HCT116 (cell line): ENCODE measurements at regions not wholly inside any gene's neighbourhood (a gene's known extent, or its start where the extent isn't known, plus 50 kb on each side); places are given as distances from the start of the nearest gene placed in this dataset.

ENCODE experiments used
- ATAC-seq: fragments of 200-7000 bp; cut with Tn5 transposase; 2 replicates; pipeline ENCODE4 v1.9.1; 2020; ENCODE audit warnings: mild to moderate bottlenecking, moderate library complexity
- BruUV-seq: library from RNA; stranded (reverse); fragments of 400-500 nt; replicated peaks from 2 replicates; lab custom pipeline; 2021; lab: Mats Ljungman, UMichigan
- CTCF ChIA-PET: fragments of 300-600 bp; sonication (Branson Sonifier 250); formaldehyde crosslinking; loops from one replicate; lab custom pipeline; 2021; ENCODE audit warnings: antibody characterized with exemption; lab: Charles Lee
- POLR2A ChIA-PET: fragments of 300-600, 350-600 bp; sonication (Branson Sonifier 250); formaldehyde crosslinking; loops from one replicate; lab custom pipeline; 2021; ENCODE audit warnings: antibody characterized with exemption; lab: Charles Lee
- RAD21 ChIA-PET, 2 experiments: fragments of 300-600 bp; sonication (Branson Sonifier 250); formaldehyde crosslinking; loops; one replicate each; lab custom pipeline; 2023; ENCODE audit warnings: low total read pairs in 2 of 2; ENCODE audit not compliant: uncharacterized antibody in 2 of 2, unreplicated experiment in 2 of 2, low non-redundant PET in 1 of 2; lab: Charles Lee
- DNase-seq: peaks from one replicate; pipeline ENCODE4 v3.0.0-alpha.2; 2010; ENCODE audit warnings: low read depth, low spot score
- H2AFZ ChIP-seq: fragments of 200-600 bp; shearing (Covaris generic), sonication (generic); 2 replicates; pipeline ENCODE4 v1.6.1; 2017; ENCODE audit warnings: low read depth, mixed run types, mixed read lengths, antibody characterized with exemption, low read length; ENCODE audit not compliant: poor library complexity, severe bottlenecking
- H3K27ac ChIP-seq: 2 replicates; pipeline ENCODE4 v1.5.1; 2012; ENCODE audit warnings: low read depth, low read length
- H3K27me3 ChIP-seq: fragments of 200-600 bp; sonication (generic); 2 replicates; pipeline ENCODE4 v1.6.1; 2016; ENCODE audit warnings: mixed run types, low read length, mixed read lengths; ENCODE audit not compliant: insufficient read depth
- H3K36me3 ChIP-seq, 2 experiments: fragments of 200-500 bp in 1 of 2; fragments of 200-600 bp in 1 of 2; sonication (Bioruptor generic) in 1 of 2; sonication (generic) in 1 of 2; 2 replicates each; pipeline versions ENCODE4 v1.5.1 to v1.6.1; 2014 to 2016; ENCODE audit warnings: low read length in 2 of 2, inconsistent platforms in 1 of 2, mixed read lengths in 1 of 2, mixed run types in 1 of 2; ENCODE audit not compliant: insufficient read depth in 2 of 2, control insufficient read depth in 1 of 2
- H3K4me1 ChIP-seq, 2 experiments: fragments of 200-600 bp in 1 of 2; sonication (generic) in 1 of 2; 2 replicates each; pipeline versions ENCODE4 v1.5.1 to v1.6.1; 2012 to 2017; ENCODE audit warnings: low read length in 2 of 2, inconsistent platforms in 1 of 2, mild to moderate bottlenecking in 1 of 2, mixed read lengths in 1 of 2, mixed run types in 1 of 2, moderate library complexity in 1 of 2; ENCODE audit not compliant: insufficient read depth in 2 of 2, control insufficient read depth in 1 of 2
- H3K4me2 ChIP-seq: fragments of 200-600 bp; sonication (generic); 2 replicates; pipeline ENCODE4 v1.6.1; 2017; ENCODE audit warnings: mixed run types, low read length, mixed read lengths
- H3K4me3 ChIP-seq, 2 experiments: fragments of 200-600 bp in 1 of 2; sonication (generic) in 1 of 2; replicated peaks in 1 of 2; 2 replicates each; pipeline ENCODE4 v1.5.1; 2011 to 2016; ENCODE audit warnings: low read length in 2 of 2, control low read depth in 1 of 2, low read depth in 1 of 2, mild to moderate bottlenecking in 1 of 2, mixed read lengths in 1 of 2, mixed run types in 1 of 2
- H3K79me2 ChIP-seq: fragments of 200-600 bp; sonication (generic); 2 replicates; pipeline ENCODE4 v1.6.1; 2017; ENCODE audit warnings: mild to moderate bottlenecking, mixed run types, low read length, moderate library complexity, mixed read lengths; ENCODE audit not compliant: insufficient read depth
- H3K9ac ChIP-seq: fragments of 200-600 bp; sonication (generic); 2 replicates; pipeline ENCODE4 v1.6.1; 2016; ENCODE audit warnings: low read length, mixed read lengths
- H3K9me2 ChIP-seq: fragments of 200-600 bp; sonication (generic), shearing (Covaris generic); 2 replicates; pipeline ENCODE4 v1.6.1; 2017; ENCODE audit warnings: mixed run types, mild to moderate bottlenecking, moderate library complexity; ENCODE audit not compliant: insufficient read depth
- H3K9me3 ChIP-seq, 2 experiments: fragments of 200-500 bp in 1 of 2; fragments of 200-600 bp in 1 of 2; sonication (Bioruptor generic) in 1 of 2; sonication (generic) in 1 of 2; 2 replicates each; pipeline ENCODE4 v1.6.1; 2014 to 2017; ENCODE audit warnings: low read length in 2 of 2, mixed read lengths in 2 of 2, inconsistent platforms in 1 of 2, low read depth in 1 of 2, mild to moderate bottlenecking in 1 of 2, mixed run types in 1 of 2, moderate library complexity in 1 of 2; ENCODE audit not compliant: control insufficient read depth in 1 of 2, insufficient read depth in 1 of 2
- H4K20me1 ChIP-seq: fragments of 200-600 bp; sonication (generic), shearing (Covaris generic); 2 replicates; pipeline ENCODE4 v1.6.1; 2017; ENCODE audit warnings: mixed run types, mild to moderate bottlenecking, moderate library complexity; ENCODE audit not compliant: insufficient read depth
- CBX3 ChIP-seq: IDR thresholded peaks from 2 replicates; pipeline ENCODE4 v1.6.1; 2012; ENCODE audit warnings: low read depth
- EGR1 ChIP-seq: IDR thresholded peaks from 2 replicates; pipeline ENCODE4 v1.6.1; 2012; ENCODE audit warnings: low read depth
- EZH2phosphoT487 ChIP-seq: fragments of 200-600 bp; IDR thresholded peaks from 2 replicates; pipeline ENCODE4 v1.6.1; 2018; ENCODE audit warnings: antibody characterized with exemption, borderline replicate concordance
- JUND ChIP-seq: IDR thresholded peaks from 2 replicates; pipeline ENCODE4 v1.6.1; 2012
- POLR2A ChIP-seq: IDR thresholded peaks from 2 replicates; pipeline ENCODE4 v1.7.0; 2011; ENCODE audit warnings: borderline replicate concordance; ENCODE audit not compliant: insufficient read depth, insufficient read length; ENCODE audit errors: extremely low read depth
- RAD21 ChIP-seq: IDR thresholded peaks from 2 replicates; pipeline ENCODE4 v1.6.1; 2012; ENCODE audit warnings: low read depth, mild to moderate bottlenecking
- REST ChIP-seq: IDR thresholded peaks from 2 replicates; pipeline ENCODE4 v1.6.1; 2012; ENCODE audit warnings: low read depth
- SIN3A ChIP-seq: IDR thresholded peaks from 2 replicates; pipeline ENCODE4 v1.6.1; 2012; ENCODE audit warnings: low read depth
- ZBTB33 ChIP-seq: IDR thresholded peaks from 2 replicates; pipeline ENCODE4 v1.6.1; 2011; ENCODE audit warnings: mild to moderate bottlenecking, low read length, moderate library complexity; ENCODE audit not compliant: insufficient replicate concordance; ENCODE audit errors: extremely low read depth
- intact Hi-C: fragments of 100-400 bp; cut with micrococcal nuclease; formaldehyde crosslinking; loops from 2 replicates; pipeline ENCODE4 v1.10.0; 2022
- TF ChIP-seq, protein P1 (sequence below): IDR thresholded peaks from 2 replicates; pipeline ENCODE4 v1.6.1; 2012
- TF ChIP-seq, protein P2 (sequence below): IDR thresholded peaks from 2 replicates; pipeline ENCODE4 v1.6.1; 2012

DNA sequence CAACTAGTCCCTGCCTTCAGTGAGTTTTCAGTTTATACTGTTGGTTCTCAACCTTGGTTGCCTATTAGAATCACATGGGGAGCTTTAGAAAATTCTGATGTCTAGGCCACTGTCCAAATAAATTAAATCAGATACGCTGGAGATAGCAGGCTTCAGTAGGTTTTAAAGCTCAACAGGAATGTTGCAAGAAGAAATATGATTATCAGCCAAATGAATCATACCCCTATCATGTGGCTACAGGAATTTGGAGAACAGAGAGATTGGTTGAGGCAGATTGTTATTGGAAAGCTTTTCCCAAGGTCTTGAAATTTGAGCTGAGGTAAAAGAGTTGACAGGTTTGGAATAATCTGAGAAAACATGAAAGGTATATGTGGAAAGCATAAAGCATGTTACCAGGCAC lies 125.3 kb downstream of the WIF1 start:
- ChIA-PET RAD21 (no interaction called here), CTCF (no interaction called here), POLR2A (no interaction called here)
- H3K4me1 ChIP-seq, result peaks cover 3% of the 10 kb centered on the region in 2 experiments; a peak in 2 of 4 replicates
- H3K27me3 ChIP-seq, result peaks cover 66% of the 10 kb centered on the region
- no peak for DNase-seq
- no peaks in the 10 kb centered on the region for H3K9me3 ChIP-seq
- no peaks in the 10 kb centered on the region for H3K9me2 ChIP-seq
- no peak overlapping the region for H2AFZ ChIP-seq
- no peak overlapping the region for H3K4me3 ChIP-seq
- H4K20me1 ChIP-seq, result no peaks in the 10 kb centered on the region
- H3K27ac ChIP-seq, result no peak overlapping the region
- H3K36me3 ChIP-seq, result no peaks in the 10 kb centered on the region
- intact Hi-C loops, result no loop called here
- H3K9ac ChIP-seq, result no peak overlapping the region
- no peak for ATAC-seq
- TF ChIP-seq, protein P1, sequence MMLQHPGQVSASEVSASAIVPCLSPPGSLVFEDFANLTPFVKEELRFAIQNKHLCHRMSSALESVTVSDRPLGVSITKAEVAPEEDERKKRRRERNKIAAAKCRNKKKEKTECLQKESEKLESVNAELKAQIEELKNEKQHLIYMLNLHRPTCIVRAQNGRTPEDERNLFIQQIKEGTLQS, result no peak
- no peak for TF ChIP-seq EZH2phosphoT487
- no peak for TF ChIP-seq CBX3
- no peak for TF ChIP-seq JUND
- no peak for TF ChIP-seq SIN3A
- TF ChIP-seq ZBTB33, result no peak
- no peak for TF ChIP-seq RAD21
- TF ChIP-seq, protein P2, sequence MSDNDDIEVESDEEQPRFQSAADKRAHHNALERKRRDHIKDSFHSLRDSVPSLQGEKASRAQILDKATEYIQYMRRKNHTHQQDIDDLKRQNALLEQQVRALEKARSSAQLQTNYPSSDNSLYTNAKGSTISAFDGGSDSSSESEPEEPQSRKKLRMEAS, result no peak
- TF ChIP-seq POLR2A, result no peak
- no peak for TF ChIP-seq EGR1
- TF ChIP-seq REST, result no peak
- H3K79me2 ChIP-seq, result no peaks in the 10 kb centered on the region
- BruUV-seq, result no TSS peak
- no peak overlapping the region for H3K4me2 ChIP-seq
